Uterus (tissue), 2 donors: ENCODE measurements at regions not wholly inside any gene's neighbourhood (a gene's known extent, or its start where the extent isn't known, plus 50 kb on each side); places are given as distances from the start of the nearest gene placed in this dataset.

Experiments used
- POLR2A ChIP-seq, 2 donors: fragments of 450-650 bp; IDR thresholded peaks; one replicate each; pipeline ENCODE4 v1.6.1; 2016; ENCODE audit warnings: antibody characterized with exemption in 2 of 2, mild to moderate bottlenecking in 1 of 2, moderate library complexity in 1 of 2
- TF ChIP-seq, protein P1 (sequence below), 4 experiments: fragments of 200-600 bp in 2 of 4; fragments of 450-650 bp in 2 of 4; sonication (generic) in 2 of 4; IDR thresholded peaks; one replicate each; pipeline ENCODE4 v1.5.1; 2016 to 2019; ENCODE audit warnings: antibody characterized with exemption in 4 of 4, mild to moderate bottlenecking in 2 of 4, moderate library complexity in 1 of 4

DNA sequence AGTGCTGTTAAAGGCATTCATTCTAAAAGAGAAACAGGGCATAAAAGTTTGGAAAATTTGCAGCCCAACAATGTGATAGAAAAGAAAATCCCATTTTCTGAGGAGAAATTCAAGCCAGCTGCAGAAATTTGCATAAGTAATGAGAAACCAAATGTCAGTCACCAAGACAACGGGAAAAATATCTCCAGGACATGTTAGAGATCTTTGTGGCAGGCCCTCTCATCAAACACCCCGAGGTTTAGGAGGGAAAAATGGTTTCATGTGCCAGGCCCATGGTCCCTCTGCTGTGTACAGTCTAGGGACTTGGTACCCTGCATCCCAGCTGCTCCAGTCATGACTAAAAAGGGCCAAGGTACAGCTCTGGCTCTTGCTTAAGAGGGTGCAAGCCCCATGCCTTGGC is 251.0 kb upstream of the FAR2 start:
- no peak for TF ChIP-seq POLR2A (IDR thresholded peaks at IDR 0.05)
- TF ChIP-seq, protein P1, sequence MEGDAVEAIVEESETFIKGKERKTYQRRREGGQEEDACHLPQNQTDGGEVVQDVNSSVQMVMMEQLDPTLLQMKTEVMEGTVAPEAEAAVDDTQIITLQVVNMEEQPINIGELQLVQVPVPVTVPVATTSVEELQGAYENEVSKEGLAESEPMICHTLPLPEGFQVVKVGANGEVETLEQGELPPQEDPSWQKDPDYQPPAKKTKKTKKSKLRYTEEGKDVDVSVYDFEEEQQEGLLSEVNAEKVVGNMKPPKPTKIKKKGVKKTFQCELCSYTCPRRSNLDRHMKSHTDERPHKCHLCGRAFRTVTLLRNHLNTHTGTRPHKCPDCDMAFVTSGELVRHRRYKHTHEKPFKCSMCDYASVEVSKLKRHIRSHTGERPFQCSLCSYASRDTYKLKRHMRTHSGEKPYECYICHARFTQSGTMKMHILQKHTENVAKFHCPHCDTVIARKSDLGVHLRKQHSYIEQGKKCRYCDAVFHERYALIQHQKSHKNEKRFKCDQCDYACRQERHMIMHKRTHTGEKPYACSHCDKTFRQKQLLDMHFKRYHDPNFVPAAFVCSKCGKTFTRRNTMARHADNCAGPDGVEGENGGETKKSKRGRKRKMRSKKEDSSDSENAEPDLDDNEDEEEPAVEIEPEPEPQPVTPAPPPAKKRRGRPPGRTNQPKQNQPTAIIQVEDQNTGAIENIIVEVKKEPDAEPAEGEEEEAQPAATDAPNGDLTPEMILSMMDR (IDR thresholded peaks at IDR 0.05), result no peak
